CD4-positive, alpha-beta T cell (primary cell): ENCODE measurements at regions not wholly inside any gene's neighbourhood (a gene's known extent, or its start where the extent isn't known, plus 50 kb on each side); places are given as distances from the start of the nearest gene placed in this dataset.

Source experiments
- ATAC-seq: fragments of 200-7000 bp; cut with Tn5 transposase; one replicate; pipeline ENCODE4 v1.10.0; 2022; ENCODE audit warnings: mild to moderate bottlenecking; ENCODE audit not compliant: poor library complexity
- CTCF ChIA-PET: fragments of 350-600 bp; sonication (Branson Sonifier 250); formaldehyde crosslinking; loops from one replicate; lab custom pipeline; 2021; ENCODE audit warnings: antibody characterized with exemption, inconsistent platforms; lab: Charles Lee
- POLR2A ChIA-PET: fragments of 350-600 bp; sonication (Branson Sonifier 250); formaldehyde crosslinking; loops from one replicate; lab custom pipeline; 2021; ENCODE audit warnings: antibody characterized with exemption, inconsistent platforms; lab: Charles Lee
- DNase-seq, 14 experiments: peaks; one replicate each; pipeline ENCODE4 v3.0.0-alpha.2; 2013 to 2020; ENCODE audit warnings: mixed read lengths in 2 of 14
- H3K27ac ChIP-seq, 2 donors: one replicate each; pipeline versions ENCODE4 v1.5.1 to v1.7.0; 2013; ENCODE audit warnings: low read length in 2 of 2, low read depth in 1 of 2, mild to moderate bottlenecking in 1 of 2
- H3K27me3 ChIP-seq, 2 experiments: 1 replicate in 1 of 2; 2 replicates in 1 of 2; pipeline versions ENCODE4 v1.6.1 to v1.7.0; 2013; ENCODE audit warnings: low read length in 2 of 2, control low read depth in 1 of 2, mild to moderate bottlenecking in 1 of 2, moderate library complexity in 1 of 2; ENCODE audit not compliant: insufficient read depth in 2 of 2, control insufficient read depth in 1 of 2
- H3K36me3 ChIP-seq: one replicate; pipeline ENCODE4 v1.6.1; 2013; ENCODE audit warnings: low read length, control low read depth; ENCODE audit not compliant: insufficient read depth
- H3K4me1 ChIP-seq: one replicate; pipeline ENCODE4 v1.6.1; 2013; ENCODE audit warnings: low read length, control low read depth; ENCODE audit not compliant: insufficient read depth
- H3K4me3 ChIP-seq: one replicate; pipeline ENCODE4 v1.5.1; 2013; ENCODE audit warnings: mild to moderate bottlenecking, low read length, moderate library complexity
- H3K9me3 ChIP-seq, 2 experiments: 1 replicate in 1 of 2; 2 replicates in 1 of 2; pipeline versions ENCODE4 v1.6.1 to v1.7.0; 2013; ENCODE audit warnings: low read length in 2 of 2, mild to moderate bottlenecking in 2 of 2, control low read depth in 1 of 2, moderate library complexity in 1 of 2; ENCODE audit not compliant: control insufficient read depth in 1 of 2, insufficient read depth in 1 of 2
- H3K27ac Mint-ChIP-seq: one replicate; pipeline ENCODE4 v1.8.0; 2020; ENCODE audit warnings: mixed read lengths
- H3K27me3 Mint-ChIP-seq: one replicate; pipeline ENCODE4 v1.8.0; 2021; ENCODE audit warnings: mixed read lengths
- H3K36me3 Mint-ChIP-seq: one replicate; pipeline ENCODE4 v1.8.0; 2021; ENCODE audit warnings: low read depth, mixed read lengths
- H3K4me1 Mint-ChIP-seq: one replicate; pipeline ENCODE4 v1.8.0; 2021; ENCODE audit warnings: low read depth, mixed read lengths
- H3K4me3 Mint-ChIP-seq: one replicate; pipeline ENCODE4 v1.8.0; 2020; ENCODE audit warnings: mild to moderate bottlenecking, mixed read lengths
- H3K9me3 Mint-ChIP-seq: one replicate; pipeline ENCODE4 v1.8.0; 2020; ENCODE audit warnings: mixed read lengths
- intact Hi-C, 2 experiments: fragments of 100-400 bp; cut with DNase I in 1 of 2; cut with micrococcal nuclease in 1 of 2; formaldehyde crosslinking; loops; one replicate each; pipeline versions ENCODE4 v1.15.1 to v1.9.0; 2023 to 2025; cut with DNase I, micrococcal nuclease
- TF ChIP-seq, protein P1 (sequence below): fragments of 200-600 bp; IDR thresholded peaks from one replicate; pipeline ENCODE4 v1.8.0; 2022; ENCODE audit warnings: antibody characterized with exemption, mild to moderate bottlenecking

DNA sequence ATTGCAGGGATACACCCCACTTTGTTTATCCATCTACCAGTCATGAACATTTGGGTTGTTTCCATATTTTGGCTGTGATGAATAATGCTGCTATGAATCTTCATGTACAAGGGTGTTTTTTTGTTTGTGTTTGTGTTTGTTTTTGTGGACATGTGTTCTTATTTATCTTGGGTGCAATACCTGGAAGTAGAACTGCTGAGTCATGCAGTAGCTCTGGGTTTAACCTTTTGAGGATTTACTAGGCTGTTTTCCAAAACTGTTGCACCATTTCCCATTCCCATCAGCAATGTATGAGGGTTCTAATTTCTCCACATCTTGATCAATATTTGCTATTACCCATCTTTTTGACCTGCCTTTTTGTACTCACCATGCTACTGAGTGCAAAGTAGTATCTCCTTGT lies 140.0 kb upstream of the CYP1B1 start:
- ChIA-PET CTCF (no interaction called here), POLR2A (no interaction called here)
- peaks cover 2% of the 10 kb centered on the region for H3K9me3 Mint-ChIP-seq
- intact Hi-C loops = no loop called here
- H3K9me3 ChIP-seq = peaks cover 0 to 4% of the 10 kb centered on the region in 2 experiments
- H3K27ac ChIP-seq = no peak overlapping the region
- H3K27me3 ChIP-seq = no peaks in the 10 kb centered on the region
- H3K36me3 ChIP-seq = no peaks in the 10 kb centered on the region
- H3K36me3 Mint-ChIP-seq = no peaks in the 10 kb centered on the region
- peaks cover 10% of the 10 kb centered on the region for H3K4me1 ChIP-seq
- no peak overlapping the region for H3K4me3 Mint-ChIP-seq
- DNase-seq (no peak), ATAC-seq (no peak)
- peaks cover 14% of the 10 kb centered on the region for H3K4me1 Mint-ChIP-seq
- TF ChIP-seq, protein P1, sequence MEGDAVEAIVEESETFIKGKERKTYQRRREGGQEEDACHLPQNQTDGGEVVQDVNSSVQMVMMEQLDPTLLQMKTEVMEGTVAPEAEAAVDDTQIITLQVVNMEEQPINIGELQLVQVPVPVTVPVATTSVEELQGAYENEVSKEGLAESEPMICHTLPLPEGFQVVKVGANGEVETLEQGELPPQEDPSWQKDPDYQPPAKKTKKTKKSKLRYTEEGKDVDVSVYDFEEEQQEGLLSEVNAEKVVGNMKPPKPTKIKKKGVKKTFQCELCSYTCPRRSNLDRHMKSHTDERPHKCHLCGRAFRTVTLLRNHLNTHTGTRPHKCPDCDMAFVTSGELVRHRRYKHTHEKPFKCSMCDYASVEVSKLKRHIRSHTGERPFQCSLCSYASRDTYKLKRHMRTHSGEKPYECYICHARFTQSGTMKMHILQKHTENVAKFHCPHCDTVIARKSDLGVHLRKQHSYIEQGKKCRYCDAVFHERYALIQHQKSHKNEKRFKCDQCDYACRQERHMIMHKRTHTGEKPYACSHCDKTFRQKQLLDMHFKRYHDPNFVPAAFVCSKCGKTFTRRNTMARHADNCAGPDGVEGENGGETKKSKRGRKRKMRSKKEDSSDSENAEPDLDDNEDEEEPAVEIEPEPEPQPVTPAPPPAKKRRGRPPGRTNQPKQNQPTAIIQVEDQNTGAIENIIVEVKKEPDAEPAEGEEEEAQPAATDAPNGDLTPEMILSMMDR = no peak
- no peak overlapping the region for H3K27ac Mint-ChIP-seq
- H3K4me3 ChIP-seq = no peak overlapping the region
- peaks cover 26% of the 10 kb centered on the region for H3K27me3 Mint-ChIP-seq

DNA sequence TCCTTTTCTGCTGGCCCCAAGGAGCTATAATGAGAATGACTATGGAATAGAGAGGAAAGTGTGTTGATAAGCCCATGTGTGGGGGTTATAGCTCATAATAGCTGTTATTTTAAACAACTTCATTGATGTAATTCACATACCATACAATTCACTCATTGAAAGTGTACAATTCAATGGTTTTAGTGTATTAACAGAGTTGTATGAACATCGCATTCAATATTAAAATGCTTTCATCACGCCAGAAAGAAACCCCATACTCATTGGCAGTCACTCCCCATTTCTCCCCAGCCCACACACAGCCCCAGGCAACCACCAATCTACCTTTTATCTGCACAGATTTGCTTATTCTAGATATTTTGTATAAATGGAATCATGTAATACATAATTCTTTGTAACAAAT lies 139.6 kb upstream of the CYP1B1 start:
- no peak overlapping the region for H3K4me3 Mint-ChIP-seq
- intact Hi-C loops = no loop called here
- Histone ChIP-seq H3K27ac (no peak overlapping the region), H3K36me3 (no peaks in the 10 kb centered on the region), H3K4me1 (peaks cover 10% of the 10 kb centered on the region), H3K9me3 (peaks cover 0 to 2% of the 10 kb centered on the region in 2 experiments), H3K4me3 (no peak overlapping the region), H3K27me3 (no peaks in the 10 kb centered on the region)
- peaks cover 14% of the 10 kb centered on the region for H3K4me1 Mint-ChIP-seq
- no peak overlapping the region for H3K27ac Mint-ChIP-seq
- ChIA-PET CTCF (no interaction called here), POLR2A (no interaction called here)
- peaks cover 26% of the 10 kb centered on the region for H3K27me3 Mint-ChIP-seq
- TF ChIP-seq, protein P1 = no peak
- DNase-seq = no peak
- no peaks in the 10 kb centered on the region for H3K36me3 Mint-ChIP-seq
- peaks cover 2% of the 10 kb centered on the region for H3K9me3 Mint-ChIP-seq
- no peak for ATAC-seq

DNA sequence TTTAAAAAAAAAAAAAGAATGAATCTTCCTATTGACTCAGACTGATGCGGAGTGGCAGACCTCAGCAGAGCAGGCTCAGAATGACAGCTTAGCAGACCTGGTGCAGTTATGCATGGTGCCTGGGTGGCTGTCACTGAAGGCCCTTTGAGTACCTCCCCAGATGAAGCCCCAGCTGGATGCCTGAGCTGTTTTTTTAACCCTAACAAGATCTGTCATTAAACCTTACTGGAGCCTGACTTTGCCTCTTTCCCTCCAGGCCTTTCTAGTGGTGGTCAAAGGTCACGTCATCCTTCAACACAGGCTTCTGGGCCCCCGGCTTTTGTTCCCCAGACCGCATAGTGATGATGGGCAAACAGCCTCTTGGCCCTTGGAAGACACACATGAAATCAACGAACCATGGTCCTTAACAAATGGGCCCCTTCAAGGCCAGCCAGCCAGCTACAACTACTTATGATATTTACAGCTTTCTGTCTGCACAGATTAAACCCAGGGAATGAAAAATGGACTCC lies 138.3 kb upstream of the CYP1B1 start:
- Mint-ChIP-seq H3K27ac (no peak overlapping the region), H3K9me3 (no peaks in the 10 kb centered on the region), H3K4me1 (peaks cover 14% of the 10 kb centered on the region), H3K27me3 (peaks cover 14% of the 10 kb centered on the region), H3K36me3 (no peaks in the 10 kb centered on the region), H3K4me3 (no peak overlapping the region)
- H3K27me3 ChIP-seq = no peaks in the 10 kb centered on the region
- no peaks in the 10 kb centered on the region for H3K9me3 ChIP-seq
- intact Hi-C loops = no loop called here
- DNase-seq (peak in 3 of 14 experiments; percentile 2 to 16 (median 6)), ATAC-seq (peak; percentile 59)
- H3K36me3 ChIP-seq = no peaks in the 10 kb centered on the region
- peaks cover 10% of the 10 kb centered on the region for H3K4me1 ChIP-seq
- TF ChIP-seq, protein P1 = no peak
- H3K27ac ChIP-seq = no peak overlapping the region
- H3K4me3 ChIP-seq = no peak overlapping the region
- ChIA-PET POLR2A (interaction anchor here (0.5 kb wide), 1 partner anchor 921 kb away, joined by 3 read pairs; no protein-coding TSS in a partner anchor), CTCF (no interaction called here)
